Uterus (tissue), 3 donors: ENCODE measurements at regions not wholly inside any gene's neighbourhood (a gene's known extent, or its start where the extent isn't known, plus 50 kb on each side); places are given as distances from the start of the nearest gene placed in this dataset.

Experiments used
- DNase-seq, 2 donors: peaks; one replicate each; pipeline ENCODE4 v3.0.0-alpha.2; 2019 to 2020
- H3K27ac ChIP-seq, 2 donors: fragments of 200-600 bp; sonication (generic); 1 replicate in 1 of 2; 2 replicates in 1 of 2; pipeline ENCODE4 v1.5.1; 2016 to 2018
- H3K27me3 ChIP-seq, 2 donors: fragments of 200-600 bp; sonication (generic); one replicate each; pipeline ENCODE4 v1.5.1; 2018 to 2019; ENCODE audit warnings: control low read depth in 1 of 2
- H3K36me3 ChIP-seq, 2 donors: fragments of 200-600 bp; sonication (generic); one replicate each; pipeline ENCODE4 v1.5.1; 2019; ENCODE audit warnings: control low read depth in 1 of 2
- H3K4me1 ChIP-seq, 2 donors: fragments of 200-600 bp; sonication (generic); one replicate each; pipeline ENCODE4 v1.5.1; 2018 to 2019; ENCODE audit warnings: control low read depth in 1 of 2
- H3K4me3 ChIP-seq, 2 donors: fragments of 200-600 bp; sonication (generic); 1 replicate in 1 of 2; 2 replicates in 1 of 2; pipeline ENCODE4 v1.5.1; 2018 to 2019; ENCODE audit warnings: mild to moderate bottlenecking in 1 of 2
- H3K9me3 ChIP-seq, 2 donors: fragments of 200-600 bp; sonication (generic); one replicate each; pipeline ENCODE4 v1.5.1; 2019; ENCODE audit warnings: control low read depth in 1 of 2
- POLR2A ChIP-seq, 2 donors: fragments of 450-650 bp; IDR thresholded peaks; one replicate each; pipeline ENCODE4 v1.6.1; 2016; ENCODE audit warnings: antibody characterized with exemption in 2 of 2, mild to moderate bottlenecking in 1 of 2, moderate library complexity in 1 of 2
- intact Hi-C: fragments of 100-400 bp; cut with DNase I; formaldehyde crosslinking; loops from one replicate; pipeline ENCODE4 v1.15.1; 2023; ENCODE audit warnings: low total_unique reads
- TF ChIP-seq, protein P1 (sequence below), 4 experiments: fragments of 200-600 bp in 2 of 4; fragments of 450-650 bp in 2 of 4; sonication (generic) in 2 of 4; IDR thresholded peaks; one replicate each; pipeline ENCODE4 v1.5.1; 2016 to 2019; ENCODE audit warnings: antibody characterized with exemption in 4 of 4, mild to moderate bottlenecking in 2 of 4, moderate library complexity in 1 of 4
- donor health status: DM: yes; HTN: yes; CAD: no.

DNA sequence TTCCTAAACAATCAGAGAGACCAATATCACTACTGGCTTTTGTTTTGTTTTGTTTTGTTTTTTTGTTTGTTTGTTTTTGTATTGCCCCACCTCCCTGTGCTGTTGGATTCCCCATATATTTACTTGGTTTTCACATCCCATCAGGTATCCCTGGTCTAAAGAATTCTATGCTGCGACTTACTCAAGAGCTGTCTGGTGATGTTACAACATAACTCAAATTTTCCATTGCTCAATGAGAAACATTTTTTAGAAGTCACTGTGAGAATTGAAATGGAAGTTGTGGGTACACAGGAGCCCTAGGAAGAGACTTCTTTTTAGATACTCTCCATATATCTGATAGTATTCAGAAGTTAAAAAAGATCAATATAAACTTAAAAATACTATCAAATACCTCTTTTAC lies 181.4 kb downstream of the KLF5 start:
- no peaks in the 10 kb centered on the region for H3K36me3 ChIP-seq
- H3K27me3 ChIP-seq: no peaks in the 10 kb centered on the region
- H3K27ac ChIP-seq: no peak overlapping the region
- no peak for TF ChIP-seq POLR2A (IDR thresholded peaks at IDR 0.05)
- TF ChIP-seq, protein P1, sequence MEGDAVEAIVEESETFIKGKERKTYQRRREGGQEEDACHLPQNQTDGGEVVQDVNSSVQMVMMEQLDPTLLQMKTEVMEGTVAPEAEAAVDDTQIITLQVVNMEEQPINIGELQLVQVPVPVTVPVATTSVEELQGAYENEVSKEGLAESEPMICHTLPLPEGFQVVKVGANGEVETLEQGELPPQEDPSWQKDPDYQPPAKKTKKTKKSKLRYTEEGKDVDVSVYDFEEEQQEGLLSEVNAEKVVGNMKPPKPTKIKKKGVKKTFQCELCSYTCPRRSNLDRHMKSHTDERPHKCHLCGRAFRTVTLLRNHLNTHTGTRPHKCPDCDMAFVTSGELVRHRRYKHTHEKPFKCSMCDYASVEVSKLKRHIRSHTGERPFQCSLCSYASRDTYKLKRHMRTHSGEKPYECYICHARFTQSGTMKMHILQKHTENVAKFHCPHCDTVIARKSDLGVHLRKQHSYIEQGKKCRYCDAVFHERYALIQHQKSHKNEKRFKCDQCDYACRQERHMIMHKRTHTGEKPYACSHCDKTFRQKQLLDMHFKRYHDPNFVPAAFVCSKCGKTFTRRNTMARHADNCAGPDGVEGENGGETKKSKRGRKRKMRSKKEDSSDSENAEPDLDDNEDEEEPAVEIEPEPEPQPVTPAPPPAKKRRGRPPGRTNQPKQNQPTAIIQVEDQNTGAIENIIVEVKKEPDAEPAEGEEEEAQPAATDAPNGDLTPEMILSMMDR (IDR thresholded peaks at IDR 0.05): no peak
- intact Hi-C loops: no loop called here
- no peaks in the 10 kb centered on the region for H3K9me3 ChIP-seq
- no peak for DNase-seq
- no peak overlapping the region for H3K4me3 ChIP-seq
- H3K4me1 ChIP-seq: no peaks in the 10 kb centered on the region

DNA sequence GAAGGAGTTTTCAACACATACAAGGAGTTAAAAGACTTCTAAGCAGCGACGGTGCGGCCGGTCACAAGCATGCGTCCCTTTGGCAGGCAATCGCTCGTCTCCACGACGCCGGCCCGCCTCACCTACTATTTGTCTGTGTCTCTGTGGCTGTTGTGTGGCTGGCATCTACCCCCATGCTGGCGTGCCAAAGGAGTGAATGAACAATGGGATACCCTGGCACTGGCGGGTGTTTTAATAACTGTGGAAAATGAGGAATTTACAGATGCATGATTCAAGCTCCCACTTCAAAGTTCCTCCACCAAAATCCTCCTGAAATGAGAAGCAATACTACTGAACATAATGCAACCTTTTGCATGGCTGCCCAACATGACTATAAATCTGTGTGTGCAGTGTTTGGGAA lies 176.6 kb downstream of the KLF5 start:
- TF ChIP-seq, protein P1 (IDR thresholded peaks at IDR 0.05): no peak
- no peak for TF ChIP-seq POLR2A (IDR thresholded peaks at IDR 0.05)
- Histone ChIP-seq H3K27me3 (no peaks in the 10 kb centered on the region), H3K9me3 (no peaks in the 10 kb centered on the region), H3K27ac (no peak overlapping the region), H3K4me3 (no peak overlapping the region), H3K4me1 (no peaks in the 10 kb centered on the region), H3K36me3 (no peaks in the 10 kb centered on the region)
- intact Hi-C loops: no loop called here
- DNase-seq: no peak

DNA sequence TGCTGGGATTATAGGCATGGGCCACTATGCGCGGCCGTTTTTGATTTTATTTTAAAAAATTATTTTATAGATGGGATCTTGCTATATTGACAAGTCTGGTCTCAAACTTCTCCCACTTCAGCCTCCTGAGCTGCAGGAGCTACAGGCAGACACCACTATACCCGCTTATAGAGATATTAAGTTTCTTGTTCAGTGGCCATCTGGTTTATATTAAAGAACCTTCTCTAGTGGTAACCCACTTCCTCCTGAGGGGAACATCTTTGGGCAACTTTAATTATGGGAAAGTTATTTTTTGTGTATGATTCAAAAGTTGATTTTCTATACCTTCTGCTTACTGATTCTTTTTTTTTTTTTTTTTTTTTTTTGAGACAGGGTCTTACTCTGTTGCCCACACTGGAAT lies 172.7 kb downstream of the KLF5 start:
- Histone ChIP-seq H3K4me3 (no peak overlapping the region), H3K4me1 (no peaks in the 10 kb centered on the region), H3K36me3 (no peaks in the 10 kb centered on the region), H3K9me3 (no peaks in the 10 kb centered on the region), H3K27me3 (no peaks in the 10 kb centered on the region), H3K27ac (no peak overlapping the region)
- intact Hi-C loops: no loop called here
- DNase-seq: no peak
- TF ChIP-seq POLR2A (IDR thresholded peaks at IDR 0.05): no peak
- TF ChIP-seq, protein P1 (IDR thresholded peaks at IDR 0.05): no peak

DNA sequence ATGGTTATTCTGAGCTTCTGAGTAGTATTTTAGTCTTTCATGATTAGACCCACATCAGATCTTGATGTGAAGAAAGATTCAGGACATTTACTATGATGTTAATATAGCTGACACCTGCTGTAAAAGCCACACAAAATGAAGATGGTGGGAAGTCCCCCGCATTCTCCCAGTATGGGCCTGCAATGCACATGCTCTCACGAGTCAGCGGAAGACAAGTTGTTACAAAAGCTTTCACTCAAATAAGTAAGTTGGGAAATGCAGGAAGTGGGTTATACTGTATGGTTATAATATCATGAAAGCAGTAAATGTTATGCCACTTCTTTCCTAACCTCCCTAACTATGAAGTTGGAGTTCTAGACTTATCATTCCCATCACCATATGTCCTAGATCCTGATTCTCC lies 171.9 kb downstream of the KLF5 start:
- TF ChIP-seq, protein P1 (IDR thresholded peaks at IDR 0.05): no peak
- TF ChIP-seq POLR2A (IDR thresholded peaks at IDR 0.05): no peak
- Histone ChIP-seq H3K9me3 (no peaks in the 10 kb centered on the region), H3K4me1 (no peaks in the 10 kb centered on the region), H3K27me3 (no peaks in the 10 kb centered on the region), H3K27ac (no peak overlapping the region), H3K4me3 (no peak overlapping the region), H3K36me3 (no peaks in the 10 kb centered on the region)
- intact Hi-C loops: no loop called here
- DNase-seq: no peak

DNA sequence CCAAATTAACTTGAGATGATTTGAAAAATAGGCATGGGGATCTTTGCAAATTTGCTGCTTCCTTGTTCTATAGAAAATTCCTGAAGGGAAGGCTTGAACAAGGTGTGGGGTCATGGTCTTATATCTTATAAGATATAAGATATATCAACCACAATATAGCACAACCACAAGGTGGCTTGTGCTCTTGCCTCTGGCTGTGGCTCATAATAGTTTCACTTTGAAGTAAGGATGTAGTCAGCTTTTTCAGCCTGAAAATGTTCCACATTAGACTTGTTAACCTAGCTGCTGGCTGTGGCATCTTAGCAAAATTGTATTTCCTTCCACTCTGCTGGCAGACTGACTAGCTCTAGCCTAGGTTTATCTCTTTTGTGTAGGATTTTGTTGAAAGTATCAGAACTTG lies 169.7 kb downstream of the KLF5 start:
- TF ChIP-seq POLR2A (IDR thresholded peaks at IDR 0.05): no peak
- TF ChIP-seq, protein P1 (IDR thresholded peaks at IDR 0.05): no peak
- H3K27me3 ChIP-seq: no peaks in the 10 kb centered on the region
- no peaks in the 10 kb centered on the region for H3K36me3 ChIP-seq
- no peaks in the 10 kb centered on the region for H3K9me3 ChIP-seq
- H3K4me1 ChIP-seq: no peaks in the 10 kb centered on the region
- DNase-seq: no peak
- intact Hi-C loops: no loop called here
- no peak overlapping the region for H3K4me3 ChIP-seq
- no peak overlapping the region for H3K27ac ChIP-seq
